ENCODE measurements at regions not wholly inside any gene's neighbourhood (a gene's known extent, or its start where the extent isn't known, plus 50 kb on each side); places are given as distances from the start of the nearest gene placed in this dataset.

GRCh38 chr2:128549646-128550260 lies 231.1 kb upstream of the HS6ST1 start:
- no peaks in the 10 kb centered on the region for H3K9me2 ChIP-seq (replicated peaks; ENCODE audit: insufficient read depth, low read length)
- H2AFZ ChIP-seq (ENCODE audit: low read length), result no peak overlapping the region
- H3K79me2 ChIP-seq (ENCODE audit: low read length), result no peaks in the 10 kb centered on the region
- no peak for DNase-seq
- no peaks in the 10 kb centered on the region for H3K4me1 ChIP-seq (ENCODE audit: low read length)
- no peak overlapping the region for H3K4me2 ChIP-seq (ENCODE audit: low read depth, low read length)
- H3K9ac ChIP-seq (ENCODE audit: low read length), result no peak overlapping the region
- H3F3A ChIP-seq (ENCODE audit: insufficient read depth, low read length), result no peaks in the 10 kb centered on the region
- TF ChIP-seq CTCF (IDR thresholded peaks at IDR 0.05; ENCODE audit: low read length) (no peak), EZH2 (optimal IDR thresholded peaks at IDR 0.05; ENCODE audit: low read depth, low read length) (no peak), EZH2phosphoT487 (IDR thresholded peaks at IDR 0.05; ENCODE audit: low read length) (no peak)
- H3K36me3 ChIP-seq (replicated peaks; ENCODE audit: insufficient read depth, low read length), result no peaks in the 10 kb centered on the region
- no peaks in the 10 kb centered on the region for H3K27me3 ChIP-seq (replicated peaks; ENCODE audit: insufficient read depth, low read length)
- H3K4me3 ChIP-seq (ENCODE audit: low read length), result no peak overlapping the region
- H4K20me1 ChIP-seq (ENCODE audit: insufficient read depth, low read length), result no peaks in the 10 kb centered on the region
- no peak overlapping the region for H3K27ac ChIP-seq (ENCODE audit: low read length)
- H3K9me3 ChIP-seq (replicated peaks; ENCODE audit: insufficient read depth, low read length), result no peaks in the 10 kb centered on the region

GRCh38 chr2:128550389-128550788 lies 231.7 kb upstream of the HS6ST1 start:
- Histone ChIP-seq H3F3A (ENCODE audit: insufficient read depth, low read length) (no peaks in the 10 kb centered on the region), H3K9me3 (replicated peaks; ENCODE audit: insufficient read depth, low read length) (no peaks in the 10 kb centered on the region), H4K20me1 (ENCODE audit: insufficient read depth, low read length) (no peaks in the 10 kb centered on the region), H3K4me2 (ENCODE audit: low read depth, low read length) (no peak overlapping the region), H3K79me2 (ENCODE audit: low read length) (no peaks in the 10 kb centered on the region), H3K27me3 (replicated peaks; ENCODE audit: insufficient read depth, low read length) (no peaks in the 10 kb centered on the region), H3K27ac (ENCODE audit: low read length) (no peak overlapping the region), H3K36me3 (replicated peaks; ENCODE audit: insufficient read depth, low read length) (no peaks in the 10 kb centered on the region), H3K9ac (ENCODE audit: low read length) (no peak overlapping the region), H3K4me3 (ENCODE audit: low read length) (no peak overlapping the region), H3K9me2 (replicated peaks; ENCODE audit: insufficient read depth, low read length) (no peaks in the 10 kb centered on the region), H2AFZ (ENCODE audit: low read length) (no peak overlapping the region), H3K4me1 (ENCODE audit: low read length) (no peaks in the 10 kb centered on the region)
- TF ChIP-seq EZH2phosphoT487 (IDR thresholded peaks at IDR 0.05; ENCODE audit: low read length) (no peak), CTCF (IDR thresholded peaks at IDR 0.05; ENCODE audit: low read length) (no peak), EZH2 (optimal IDR thresholded peaks at IDR 0.05; ENCODE audit: low read depth, low read length) (no peak)
- no peak for DNase-seq

GRCh38 chr2:128550801-128551416 lies 232.2 kb upstream of the HS6ST1 start:
- Histone ChIP-seq H3K4me2 (ENCODE audit: low read depth, low read length) (no peak overlapping the region), H4K20me1 (ENCODE audit: insufficient read depth, low read length) (no peaks in the 10 kb centered on the region), H3K9me2 (replicated peaks; ENCODE audit: insufficient read depth, low read length) (no peaks in the 10 kb centered on the region), H3F3A (ENCODE audit: insufficient read depth, low read length) (no peaks in the 10 kb centered on the region), H3K9ac (ENCODE audit: low read length) (no peak overlapping the region), H3K4me1 (ENCODE audit: low read length) (no peaks in the 10 kb centered on the region), H3K27me3 (replicated peaks; ENCODE audit: insufficient read depth, low read length) (no peaks in the 10 kb centered on the region), H3K4me3 (ENCODE audit: low read length) (no peak overlapping the region), H3K9me3 (replicated peaks; ENCODE audit: insufficient read depth, low read length) (no peaks in the 10 kb centered on the region), H3K36me3 (replicated peaks; ENCODE audit: insufficient read depth, low read length) (no peaks in the 10 kb centered on the region), H3K27ac (ENCODE audit: low read length) (no peak overlapping the region), H3K79me2 (ENCODE audit: low read length) (no peaks in the 10 kb centered on the region), H2AFZ (ENCODE audit: low read length) (no peak overlapping the region)
- no peak for DNase-seq
- TF ChIP-seq EZH2 (optimal IDR thresholded peaks at IDR 0.05; ENCODE audit: low read depth, low read length) (no peak), CTCF (IDR thresholded peaks at IDR 0.05; ENCODE audit: low read length) (no peak)
